ENCODE measurements at regions not wholly inside any gene's neighbourhood (a gene's known extent, or its start where the extent isn't known, plus 50 kb on each side); places are given as distances from the start of the nearest gene placed in this dataset.

- TF ChIP-seq CHD7 (IDR thresholded peaks at IDR 0.05; ENCODE audit: insufficient replicate concordance, low read length) (no peak), HDAC6 (IDR thresholded peaks at IDR 0.05; ENCODE audit: low read depth, low read length) (no peak), MAFK (IDR thresholded peaks at IDR 0.05; ENCODE audit: low read depth, low read length) (no peak), CBX5 (IDR thresholded peaks at IDR 0.05; ENCODE audit: low read depth, low read length) (no peak), YY1 (IDR thresholded peaks at IDR 0.05; ENCODE audit: low read depth, low read length) (no peak), TCF12 (IDR thresholded peaks at IDR 0.05; ENCODE audit: low read depth, low read length) (no peak), POU5F1 (IDR thresholded peaks at IDR 0.05; ENCODE audit: low read depth, low read length) (no peak), SP4 (IDR thresholded peaks at IDR 0.05; ENCODE audit: low read length) (no peak), RXRA (IDR thresholded peaks at IDR 0.05; ENCODE audit: insufficient read depth, low read depth, low read length) (no peak)
Measured at GRCh38 chr7:19448091-19448490, 260.7 kb downstream of the POLR1F start (continued).

All from H1 (cell line).